K562 (cell line): ENCODE measurements at regions not wholly inside any gene's neighbourhood (a gene's known extent, or its start where the extent isn't known, plus 50 kb on each side); places are given as distances from the start of the nearest gene placed in this dataset.

Experiments
- ATAC-seq: fragments of 200-7000 bp; cut with Tn5 transposase; 3 replicates; pipeline ENCODE4 v1.9.1; 2020; ENCODE audit warnings: moderate library complexity
- BruUV-seq: library from RNA; stranded (reverse); fragments of 400-500 nt; replicated peaks from 2 replicates; lab custom pipeline; 2021; lab: Mats Ljungman, UMichigan
- CTCF ChIA-PET: fragments of 300-600 bp; formaldehyde crosslinking; extraction: SDS; loops from one replicate; lab custom pipeline; 2021; ENCODE audit warnings: low intra/inter-chr PET ratio; lab: Yijun Ruan, JAX
- POLR2A ChIA-PET: fragments of 300-600, 350-650 bp; sonication (Branson Sonifier 250); formaldehyde crosslinking; extraction: SDS; loops from one replicate; lab custom pipeline; 2021; ENCODE audit warnings: antibody characterized with exemption, inconsistent platforms; lab: Yijun Ruan, JAX
- DNase-seq, 4 experiments: peaks; one replicate each; pipeline versions ENCODE4 v3.0.0 to v3.0.0-alpha.2; 2011 to 2018; ENCODE audit warnings: low spot score in 3 of 4, mixed read lengths in 3 of 4; ENCODE audit errors: extremely low read depth in 1 of 4
- FAIRE-seq: peaks from 2 replicates; lab custom pipeline; 2011; peaks lifted over from hg19 to GRCh38; lab: Jason Lieb, UNC
- H2AFZ ChIP-seq: 2 replicates; pipeline ENCODE4 v1.6.0; 2011; ENCODE audit warnings: low read depth, low read length, control low read depth, inconsistent platforms
- H3K27ac ChIP-seq: fragments of 200-600 bp; 3 replicates; pipeline ENCODE4 v1.8.0; 2011; ENCODE audit warnings: low read depth, mild to moderate bottlenecking, control low read depth, inconsistent platforms, low read length, moderate library complexity, mixed read lengths; ENCODE audit errors: extremely low read depth
- H3K27me3 ChIP-seq, 2 experiments: fragments of 300-600 bp in 1 of 2; 2 replicates in 1 of 2; 3 replicates in 1 of 2; pipeline versions ENCODE4 v1.6.0 to v1.8.0; 2011; ENCODE audit warnings: inconsistent platforms in 2 of 2, low read length in 2 of 2, mild to moderate bottlenecking in 1 of 2, mixed read lengths in 1 of 2, moderate library complexity in 1 of 2; ENCODE audit not compliant: control insufficient read depth in 2 of 2, insufficient read depth in 2 of 2
- H3K36me3 ChIP-seq: fragments of 300-600 bp; 3 replicates; pipeline ENCODE4 v1.8.0; 2011; ENCODE audit warnings: mild to moderate bottlenecking, low read length, inconsistent platforms; ENCODE audit not compliant: control insufficient read depth, insufficient read depth
- H3K4me1 ChIP-seq, 2 experiments: fragments of 200-600 bp in 1 of 2; replicated peaks in 1 of 2; 2 replicates in 1 of 2; 3 replicates in 1 of 2; pipeline versions ENCODE4 v1.5.1 to v1.8.0; 2011; ENCODE audit warnings: inconsistent platforms in 2 of 2, low read length in 2 of 2, mild to moderate bottlenecking in 1 of 2, mixed read lengths in 1 of 2, moderate library complexity in 1 of 2; ENCODE audit not compliant: control insufficient read depth in 2 of 2, insufficient read depth in 2 of 2
- H3K4me2 ChIP-seq: 2 replicates; pipeline ENCODE4 v1.6.1; 2011; ENCODE audit warnings: low read length, control low read depth, inconsistent platforms, mixed read lengths; ENCODE audit not compliant: insufficient read depth
- H3K4me3 ChIP-seq: fragments of 200-600 bp; sonication (generic), shearing (Covaris generic); 2 replicates; pipeline ENCODE4 v1.5.1; 2016; ENCODE audit warnings: control low read depth, inconsistent platforms
- H3K79me2 ChIP-seq: fragments of 200-600 bp; 3 replicates; pipeline ENCODE4 v1.8.0; 2011; ENCODE audit warnings: low read length, inconsistent platforms; ENCODE audit not compliant: control insufficient read depth, insufficient read depth
- H3K9ac ChIP-seq, 2 experiments: 2 replicates each; pipeline versions ENCODE4 v1.6.0 to v1.6.1; 2011; ENCODE audit warnings: low read depth in 2 of 2, low read length in 2 of 2, control low read depth in 1 of 2, inconsistent platforms in 1 of 2, mild to moderate bottlenecking in 1 of 2, mixed read lengths in 1 of 2; ENCODE audit not compliant: insufficient read depth in 1 of 2
- H3K9me1 ChIP-seq: one replicate; pipeline ENCODE4 v1.6.0; 2011; ENCODE audit warnings: inconsistent platforms, mild to moderate bottlenecking, low read length, moderate library complexity; ENCODE audit not compliant: control insufficient read depth, insufficient read depth
- H3K9me3 ChIP-seq: replicated peaks from 2 replicates; pipeline ENCODE4 v1.5.1; 2011; ENCODE audit warnings: low read depth, low read length, inconsistent platforms; ENCODE audit not compliant: control insufficient read depth, insufficient read depth
- H4K20me1 ChIP-seq: replicated peaks from 2 replicates; pipeline ENCODE4 v1.6.1; 2011; ENCODE audit warnings: low read length, inconsistent platforms, mixed read lengths; ENCODE audit not compliant: control insufficient read depth, insufficient read depth
- BRD4 ChIP-seq: fragments of 200-600 bp; sonication (generic); IDR thresholded peaks from 2 replicates; pipeline ENCODE4 v1.6.1; 2017; ENCODE audit warnings: inconsistent platforms
- HNRNPLL ChIP-seq: fragments of 200-400 bp; formaldehyde crosslinking; IDR thresholded peaks from 2 replicates; pipeline ENCODE4 v1.6.1; 2017; ENCODE audit warnings: low read length, low read depth, mild to moderate bottlenecking; ENCODE audit not compliant: poor library complexity, severe bottlenecking
- LEF1 ChIP-seq: fragments of 450-650 bp; IDR thresholded peaks from 2 replicates; pipeline ENCODE4 v1.6.1; 2016; ENCODE audit warnings: mild to moderate bottlenecking
- MITF ChIP-seq: IDR thresholded peaks from 2 replicates; pipeline ENCODE4 v1.6.1; 2014; ENCODE audit warnings: antibody characterized with exemption
- NR2F6 ChIP-seq: fragments of 450-650 bp; formaldehyde crosslinking; IDR thresholded peaks from 2 replicates; pipeline ENCODE4 v1.4.0; 2020; ENCODE audit warnings: mild to moderate bottlenecking
- PHF8 ChIP-seq: fragments of 200-600 bp; sonication (generic); IDR thresholded peaks from 2 replicates; pipeline ENCODE4 v1.6.1; 2012; ENCODE audit warnings: mixed run types, mild to moderate bottlenecking, inconsistent platforms, low read length, moderate library complexity, borderline replicate concordance
- PPARD ChIP-seq: fragments of 250-450 bp; sonication (Bioruptor Pico); IDR thresholded peaks from 2 replicates; pipeline ENCODE4 v1.8.0; 2022; ENCODE audit warnings: inconsistent platforms, mild to moderate bottlenecking, moderate library complexity
- RNF219 ChIP-seq: fragments of 250-450 bp; sonication (Bioruptor Pico); IDR thresholded peaks from 2 replicates; pipeline ENCODE4 v1.5.0; 2022; ENCODE audit warnings: mild to moderate bottlenecking
- SAP30 ChIP-seq: fragments of 200-600 bp; sonication (generic); IDR thresholded peaks from 2 replicates; pipeline ENCODE4 v1.6.1; 2012; ENCODE audit warnings: borderline replicate concordance, low read depth, mild to moderate bottlenecking, moderate library complexity, low read length, control low read depth, inconsistent platforms; ENCODE audit not compliant: insufficient read depth, poor library complexity, severe bottlenecking
- SIN3B ChIP-seq: fragments of 450-650 bp; IDR thresholded peaks from 2 replicates; pipeline ENCODE4 v1.6.1; 2017; ENCODE audit warnings: low read depth, mild to moderate bottlenecking, moderate library complexity
- ZNF561 ChIP-seq: fragments of 450-650 bp; formaldehyde crosslinking; conservative IDR thresholded peaks from 2 replicates; pipeline ENCODE4 v1.4.0; 2020; ENCODE audit warnings: mild to moderate bottlenecking, moderate library complexity
- in situ Hi-C: fragments of 300-500 bp; cut with MboI; formaldehyde crosslinking; loops from 4 replicates; pipeline ENCODE4 v1.15.0; 2018; ENCODE audit warnings: inconsistent platforms, mixed read lengths
- intact Hi-C: fragments of 100-400 bp; cut with micrococcal nuclease; formaldehyde crosslinking; loops from 2 replicates; pipeline ENCODE4 v1.14.2; 2022
- TF ChIP-seq, protein P1 (sequence below): fragments of 250-450 bp; sonication (Bioruptor Pico); IDR thresholded peaks from 2 replicates; pipeline ENCODE4 v1.5.0; 2021

- TF ChIP-seq LEF1 = no peak
- TF ChIP-seq NR2F6 (CRISPR knock-in tag) = no peak
- no peak for TF ChIP-seq BRD4
These were observed 54.3 kb upstream of the ACP3 start (continued) for GRCh38 chr3:132262956-132263355.

DNA sequence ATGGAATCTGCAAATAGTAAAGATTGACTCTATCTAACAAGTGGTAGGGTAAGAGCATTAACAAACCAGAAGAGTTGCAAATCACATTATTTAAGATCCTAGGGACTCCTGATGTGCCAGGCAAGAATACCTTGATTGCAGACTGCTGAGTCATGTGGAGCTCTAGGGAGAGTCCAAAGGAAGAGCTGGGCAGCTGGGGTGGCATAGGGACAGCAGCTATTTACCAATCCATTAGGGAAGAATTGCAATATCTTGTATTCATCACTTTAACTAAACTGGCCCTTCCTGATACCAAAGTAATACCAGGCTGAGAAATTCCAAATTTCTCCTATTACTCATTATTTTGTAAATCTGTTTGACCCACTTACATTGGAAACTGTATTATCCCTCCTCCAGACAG is 52.2 kb upstream of the ACP3 start:
- CTCF ChIA-PET = no interaction called here
- FAIRE-seq = no peak
- intact Hi-C loops = no loop called here
- Histone ChIP-seq H3K27ac (no peak overlapping the region), H3K36me3 (no peaks in the 10 kb centered on the region), H3K79me2 (no peaks in the 10 kb centered on the region), H2AFZ (no peak overlapping the region), H3K4me2 (no peak overlapping the region)
- no peak for TF ChIP-seq MITF
- no peak for TF ChIP-seq PPARD
- TF ChIP-seq, protein P1, sequence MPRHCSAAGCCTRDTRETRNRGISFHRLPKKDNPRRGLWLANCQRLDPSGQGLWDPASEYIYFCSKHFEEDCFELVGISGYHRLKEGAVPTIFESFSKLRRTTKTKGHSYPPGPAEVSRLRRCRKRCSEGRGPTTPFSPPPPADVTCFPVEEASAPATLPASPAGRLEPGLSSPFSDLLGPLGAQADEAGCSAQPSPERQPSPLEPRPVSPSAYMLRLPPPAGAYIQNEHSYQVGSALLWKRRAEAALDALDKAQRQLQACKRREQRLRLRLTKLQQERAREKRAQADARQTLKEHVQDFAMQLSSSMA (CRISPR knock-in tag) = no peak
- TF ChIP-seq SIN3B = no peak
- TF ChIP-seq RNF219 (CRISPR knock-in tag) = no peak
- TF ChIP-seq HNRNPLL = no peak
- TF ChIP-seq PHF8 = no peak
- no peak for TF ChIP-seq SAP30
- no peak for TF ChIP-seq ZNF561 (CRISPR knock-in tag)
- TF ChIP-seq, all 486 proteins: peak for 0
- in situ Hi-C loops = no loop called here
- Histone ChIP-seq H4K20me1 (no peaks in the 10 kb centered on the region), H3K4me1 (no peaks in the 10 kb centered on the region), H3K9me1 (no peaks in the 10 kb centered on the region), H3K27me3 (no peaks in the 10 kb centered on the region), H3K4me3 (no peak overlapping the region), H3K9me3 (no peaks in the 10 kb centered on the region), H3K9ac (no peak overlapping the region)
- BruUV-seq = no TSS peak
- DNase-seq (no peak), ATAC-seq (no peak)
- POLR2A ChIA-PET = no interaction called here
